ENCODE measurements at regions not wholly inside any gene's neighbourhood (a gene's known extent, or its start where the extent isn't known, plus 50 kb on each side); places are given as distances from the start of the nearest gene placed in this dataset.

DNA sequence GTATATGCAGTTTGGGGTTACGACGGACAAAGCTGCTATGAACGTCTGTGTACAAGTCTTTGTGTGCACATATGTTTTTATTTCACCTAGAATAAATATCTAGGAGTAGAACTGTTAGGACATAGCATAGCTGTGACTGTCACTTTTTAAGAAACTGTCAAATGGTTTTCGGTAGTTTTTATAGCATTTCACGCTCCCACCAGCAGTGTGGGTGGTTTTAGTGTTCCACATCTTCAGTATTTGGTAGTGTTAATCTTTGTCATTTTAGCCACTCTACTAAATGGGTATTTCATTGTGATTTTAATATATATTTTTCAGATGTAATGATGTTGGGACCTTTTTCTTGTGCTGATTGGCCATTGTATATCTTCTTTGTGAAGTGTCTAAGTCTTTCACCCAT, 109.1 kb upstream of the BCAT1 start:
- in situ Hi-C loops (cut with HindIII; ENCODE audit: low sequenced_read_pairs): no loop called here
- DNase-seq (ENCODE audit: low spot score): no peak

DNA sequence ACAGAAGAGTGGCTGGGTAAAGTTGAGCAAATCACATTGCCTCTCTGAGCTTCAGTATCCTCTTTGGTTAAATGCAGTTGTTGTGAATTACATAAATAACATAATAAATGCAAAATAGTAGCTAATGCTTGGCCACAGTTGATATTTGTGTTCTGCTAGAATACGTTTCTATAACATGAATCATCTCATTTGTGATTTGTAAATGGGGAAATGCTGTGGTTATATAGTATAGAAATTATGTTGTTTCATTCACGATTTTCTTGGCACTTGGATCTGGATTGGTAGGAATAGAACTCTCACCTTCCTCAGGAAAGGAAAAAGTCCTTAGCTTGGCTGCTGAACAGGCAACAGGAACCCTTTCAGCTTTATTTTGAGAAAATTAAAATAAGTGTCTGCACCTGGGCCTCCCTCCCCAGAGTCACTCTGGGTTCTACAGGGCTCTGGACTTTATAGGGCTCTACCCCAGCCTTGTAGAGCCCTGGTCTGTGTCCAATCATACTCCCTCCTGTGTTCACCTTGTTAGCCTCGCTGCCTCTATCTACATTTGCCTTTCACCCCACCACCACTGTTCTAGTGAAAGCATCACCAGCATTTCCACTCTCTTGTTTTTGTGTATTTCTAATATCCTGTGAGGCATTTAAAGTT, 107.7 kb upstream of the BCAT1 start:
- in situ Hi-C loops (cut with HindIII; ENCODE audit: low sequenced_read_pairs): no loop called here
- DNase-seq (ENCODE audit: low spot score): no peak

DNA sequence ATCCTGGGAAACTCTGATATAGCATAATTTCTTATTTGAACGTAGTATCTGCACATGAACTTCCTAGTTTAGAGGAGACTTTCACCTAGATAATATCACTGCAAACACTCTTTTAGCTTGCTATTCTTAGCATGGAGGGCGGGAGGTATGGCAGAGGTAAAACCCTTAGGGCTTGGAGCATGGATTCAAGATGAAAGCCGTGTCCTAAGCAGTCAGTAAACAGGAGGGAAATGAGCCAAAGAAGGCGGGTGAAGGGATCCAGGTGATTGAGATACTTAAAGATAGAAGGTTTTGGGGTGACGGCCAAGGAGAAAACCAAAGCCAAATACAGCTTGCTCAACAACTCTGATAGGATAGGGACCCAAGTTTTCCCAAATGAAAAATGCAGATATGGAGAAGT, 107.1 kb upstream of the BCAT1 start:
- in situ Hi-C loops (cut with HindIII; ENCODE audit: low sequenced_read_pairs): no loop called here
- DNase-seq (ENCODE audit: low spot score): no peak

DNA sequence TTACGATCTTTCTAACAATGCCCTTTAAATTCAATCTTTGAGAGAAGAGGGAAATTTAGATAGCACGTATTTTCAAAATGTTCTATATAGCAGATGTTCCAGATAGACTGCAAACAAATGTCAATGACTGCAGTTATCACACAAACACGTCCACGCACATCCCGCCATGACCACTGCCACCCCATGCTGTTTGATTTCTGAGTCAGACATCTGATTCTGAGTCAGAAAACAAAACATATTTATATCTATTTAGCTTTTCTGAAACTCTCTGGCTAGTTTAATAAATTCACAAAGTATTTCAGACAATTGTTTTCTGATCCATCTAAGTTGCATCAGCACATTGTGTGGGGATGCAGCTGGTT, 105.9 kb upstream of the BCAT1 start:
- DNase-seq (ENCODE audit: low spot score): no peak
- in situ Hi-C loops (cut with HindIII; ENCODE audit: low sequenced_read_pairs): no loop called here

DNA sequence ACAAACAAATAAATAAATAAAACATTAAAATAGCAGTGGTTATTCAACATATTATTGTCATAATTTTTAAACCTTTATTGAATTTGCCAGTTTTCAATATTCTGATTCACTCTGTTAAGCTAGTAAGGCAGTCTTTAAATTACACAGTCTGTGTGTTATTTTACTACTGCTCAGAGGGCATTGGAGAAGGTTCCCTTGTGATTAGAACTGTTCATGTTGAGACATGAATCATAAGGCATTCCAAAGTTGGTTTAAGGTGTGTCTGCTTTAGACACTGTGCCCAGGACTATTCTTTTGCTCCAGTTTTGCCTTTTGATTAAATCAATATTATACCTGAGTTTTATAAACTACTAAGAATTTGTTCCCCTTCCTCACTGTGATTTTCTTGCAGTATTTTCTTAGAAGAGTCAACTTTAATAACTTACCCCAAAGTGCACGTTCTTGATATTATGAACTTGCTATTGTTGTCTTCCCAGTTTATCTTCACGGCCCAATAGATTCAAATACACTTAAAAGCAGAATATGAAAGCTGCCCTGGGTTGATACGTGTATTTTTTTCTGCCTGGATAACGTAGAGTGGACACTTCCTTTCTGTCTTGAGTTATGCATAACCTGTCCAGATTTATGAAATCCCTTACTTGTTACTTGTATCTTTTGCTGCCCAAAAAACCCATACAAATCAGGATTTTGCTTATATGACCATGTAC, 105.3 kb upstream of the BCAT1 start:
- in situ Hi-C loops (cut with HindIII; ENCODE audit: low sequenced_read_pairs): no loop called here
- DNase-seq (ENCODE audit: low spot score): no peak

DNA sequence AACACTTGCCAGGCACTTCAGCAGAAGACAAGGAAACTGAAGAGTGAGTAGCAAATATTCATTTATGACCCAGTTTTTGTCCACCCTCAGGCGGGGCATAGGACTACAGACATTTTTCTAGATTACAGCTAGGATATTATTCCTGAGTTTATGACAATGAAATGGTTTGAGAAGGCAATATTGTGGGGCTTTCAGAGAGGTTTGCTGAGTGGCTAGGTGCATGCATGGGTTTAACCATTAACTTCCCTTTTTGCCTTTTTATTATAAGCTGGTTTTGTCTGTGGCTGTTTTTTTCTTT, 104.0 kb upstream of the BCAT1 start:
- in situ Hi-C loops (cut with HindIII; ENCODE audit: low sequenced_read_pairs): no loop called here
- no peak for DNase-seq (ENCODE audit: low spot score)

DNA sequence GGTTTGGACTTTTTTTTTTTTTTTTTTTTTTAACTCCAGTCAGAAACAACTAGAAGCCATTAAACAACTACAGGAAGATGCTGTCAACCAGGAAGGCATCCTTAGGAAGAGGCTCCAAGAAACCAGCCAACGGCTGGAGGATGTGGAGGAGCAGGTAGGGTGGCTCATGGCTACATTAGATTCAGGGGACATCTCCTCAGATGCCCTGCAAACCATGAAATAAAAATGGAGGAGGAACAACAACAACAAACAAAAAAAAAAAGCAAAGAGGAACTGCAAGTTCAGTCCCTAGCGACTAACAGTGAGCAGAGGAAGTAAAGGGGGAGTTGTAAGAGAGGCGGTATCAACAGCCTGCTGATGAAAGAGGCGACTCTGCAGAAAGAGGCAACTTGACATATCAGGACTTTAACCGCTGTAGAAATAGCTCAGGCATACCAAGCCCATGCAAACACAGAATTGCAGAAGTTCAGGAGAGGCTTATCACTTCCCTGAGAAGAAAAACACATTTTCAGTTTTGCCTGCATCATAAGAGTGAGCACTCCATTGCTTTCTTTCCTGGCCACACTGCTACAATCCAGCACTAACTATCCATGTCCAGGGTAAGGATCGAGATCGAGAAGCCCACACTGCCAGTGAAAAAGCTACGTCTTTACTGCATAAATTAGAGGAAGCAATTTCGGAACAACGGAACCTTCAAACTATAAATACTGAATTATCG, 103.5 kb upstream of the BCAT1 start:
- DNase-seq (ENCODE audit: low spot score): no peak
- in situ Hi-C loops (cut with HindIII; ENCODE audit: low sequenced_read_pairs): no loop called here

DNA sequence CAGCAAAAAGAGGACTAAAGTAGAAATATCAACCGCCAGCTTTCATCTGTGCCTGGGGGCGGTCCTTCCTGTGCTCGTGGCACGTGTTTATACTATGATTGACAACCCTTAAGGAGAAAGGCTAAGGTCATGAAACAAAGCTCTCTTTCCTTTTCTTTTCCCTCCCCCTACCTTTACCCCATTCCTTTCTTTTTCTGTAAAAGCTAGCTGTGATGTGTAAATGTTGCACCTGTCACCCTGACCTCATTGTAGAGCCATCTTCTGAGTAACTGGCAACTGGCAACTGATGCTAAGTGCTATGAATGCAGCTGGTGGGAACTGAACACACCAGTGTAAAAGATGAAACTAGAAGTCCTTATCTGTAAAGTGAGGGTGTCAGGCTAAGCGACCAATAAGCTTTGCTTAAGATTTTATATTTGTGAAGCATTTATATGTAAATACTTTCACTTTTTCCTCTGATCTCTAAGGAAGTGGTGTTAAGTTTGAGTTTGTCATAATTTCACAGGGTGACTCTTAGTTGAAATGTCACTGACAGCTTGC, 102.8 kb upstream of the BCAT1 start:
- in situ Hi-C loops (cut with HindIII; ENCODE audit: low sequenced_read_pairs): no loop called here
- DNase-seq (ENCODE audit: low spot score): no peak

DNA sequence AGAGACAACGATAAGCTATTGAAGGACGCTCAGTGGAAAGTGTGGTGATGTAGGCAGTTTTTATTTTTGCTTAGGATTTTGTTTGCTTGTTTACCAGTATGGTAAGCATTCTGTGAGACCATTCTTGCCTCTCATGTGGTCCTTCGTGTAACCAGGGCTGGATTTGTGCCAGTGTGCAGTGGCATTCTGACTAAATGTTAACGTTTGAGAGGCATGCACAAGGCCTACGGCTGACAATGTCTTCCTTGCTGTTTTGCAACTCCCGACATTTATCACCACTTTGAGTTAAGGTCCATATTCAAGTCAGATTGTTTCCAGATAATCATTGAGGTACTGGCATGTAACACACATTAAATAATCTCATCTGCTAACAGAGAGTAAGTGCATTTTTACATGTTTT, 102.3 kb upstream of the BCAT1 start:
- no peak for DNase-seq (ENCODE audit: low spot score)
- in situ Hi-C loops (cut with HindIII; ENCODE audit: low sequenced_read_pairs): no loop called here

DNA sequence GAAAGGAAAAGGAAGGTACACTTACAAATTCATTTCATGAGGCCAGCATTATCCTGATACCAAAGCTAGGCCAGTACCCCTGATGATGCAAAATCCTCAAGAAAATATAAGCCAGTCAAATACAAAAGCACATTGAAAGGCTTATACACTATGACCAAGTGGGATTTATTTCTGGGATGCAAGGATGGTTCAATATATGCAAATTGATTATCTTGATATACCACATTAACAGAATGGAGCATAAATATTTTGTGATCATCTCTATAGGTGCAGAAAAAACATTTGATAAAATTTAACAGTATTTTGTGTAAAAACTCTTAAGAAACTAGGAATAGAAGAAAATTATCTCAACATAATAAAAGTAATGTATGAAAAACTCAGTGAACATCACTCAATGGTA, 97.0 kb upstream of the BCAT1 start:
- DNase-seq (ENCODE audit: low spot score): no peak

DNA sequence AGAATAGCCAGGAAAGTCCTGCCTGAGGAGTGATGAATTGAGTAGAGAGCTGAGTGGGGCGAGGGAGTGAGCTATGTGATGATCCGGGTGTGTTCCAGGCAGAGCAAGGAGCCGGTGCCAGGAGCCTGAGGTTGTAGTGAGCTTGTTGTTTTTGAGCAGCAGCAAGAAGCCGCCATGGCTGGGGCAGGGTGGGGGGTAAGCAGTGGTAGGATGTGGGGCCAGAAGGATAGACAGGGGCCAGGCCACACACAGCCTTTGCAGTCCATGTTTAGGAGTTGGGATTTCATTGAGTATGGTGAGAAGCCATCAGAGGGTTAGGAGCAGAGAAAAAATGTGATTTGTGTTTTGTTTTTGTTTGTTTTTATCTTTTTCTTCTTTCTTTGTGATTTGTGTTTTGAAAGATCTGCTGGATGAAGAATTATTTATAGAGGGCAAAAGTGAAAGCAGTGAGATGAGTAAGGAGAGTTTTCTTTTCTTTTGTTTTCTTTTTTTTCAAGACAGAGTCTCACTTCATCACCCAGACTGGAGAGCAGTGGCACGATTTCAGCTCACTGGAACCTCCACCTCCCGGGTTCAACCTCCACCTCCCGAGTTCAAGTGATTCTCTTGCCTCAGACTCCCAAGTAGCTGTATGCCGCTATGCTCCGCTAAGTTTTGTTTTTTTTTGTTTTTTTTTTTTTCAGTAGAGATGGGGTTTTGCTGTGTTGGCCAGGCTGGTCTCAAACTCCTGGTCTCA, 92.3 kb upstream of the BCAT1 start:
- in situ Hi-C loops (cut with HindIII; ENCODE audit: low sequenced_read_pairs): no loop called here
- no peak for DNase-seq (ENCODE audit: low spot score)

More for the DNA sequence above, 97.0 kb upstream of the BCAT1 start:
- in situ Hi-C loops (cut with HindIII; ENCODE audit: low sequenced_read_pairs): no loop called here

DNA sequence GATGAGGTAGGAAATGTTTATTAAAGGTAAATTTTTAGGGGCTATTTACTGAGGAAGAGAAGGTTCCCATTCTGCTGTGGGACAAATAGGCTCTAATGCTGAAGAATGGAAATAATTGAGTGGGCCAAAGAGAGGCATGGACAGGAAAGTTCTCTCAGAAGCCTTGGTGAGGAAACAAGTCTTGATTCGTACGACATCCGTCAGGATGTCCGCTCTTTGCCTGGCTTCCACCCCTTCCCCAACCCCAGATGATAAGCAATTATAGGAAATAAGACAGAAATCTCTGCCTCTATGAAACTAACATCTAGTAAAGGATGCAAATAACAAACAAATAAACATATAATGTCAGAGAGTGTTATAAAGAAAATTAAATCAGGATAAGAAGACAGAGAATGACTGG, 91.7 kb upstream of the BCAT1 start:
- in situ Hi-C loops (cut with HindIII; ENCODE audit: low sequenced_read_pairs): no loop called here
- DNase-seq (ENCODE audit: low spot score): no peak

DNA sequence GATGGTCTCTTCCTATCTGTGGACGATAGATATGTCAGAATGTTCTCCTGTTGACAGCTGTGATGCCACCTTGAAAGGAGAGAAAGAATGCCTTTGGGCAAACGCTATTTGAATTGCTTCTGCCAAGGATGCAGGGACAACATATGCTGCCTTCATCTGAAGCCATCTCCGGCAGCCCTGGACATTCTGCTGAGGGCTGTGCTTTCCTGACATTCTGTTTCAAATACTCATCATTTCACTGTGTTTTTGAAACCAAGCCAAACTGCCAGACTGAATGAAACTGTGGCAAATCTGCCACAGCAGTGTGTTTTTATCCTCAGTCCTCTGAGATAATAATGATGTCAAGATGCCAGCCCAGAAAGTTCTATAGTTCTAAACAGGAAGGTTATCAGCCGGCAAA, 85.8 kb upstream of the BCAT1 start:
- in situ Hi-C loops (cut with HindIII; ENCODE audit: low sequenced_read_pairs): no loop called here
- peak; percentile 99 for DNase-seq (ENCODE audit: low spot score)

DNA sequence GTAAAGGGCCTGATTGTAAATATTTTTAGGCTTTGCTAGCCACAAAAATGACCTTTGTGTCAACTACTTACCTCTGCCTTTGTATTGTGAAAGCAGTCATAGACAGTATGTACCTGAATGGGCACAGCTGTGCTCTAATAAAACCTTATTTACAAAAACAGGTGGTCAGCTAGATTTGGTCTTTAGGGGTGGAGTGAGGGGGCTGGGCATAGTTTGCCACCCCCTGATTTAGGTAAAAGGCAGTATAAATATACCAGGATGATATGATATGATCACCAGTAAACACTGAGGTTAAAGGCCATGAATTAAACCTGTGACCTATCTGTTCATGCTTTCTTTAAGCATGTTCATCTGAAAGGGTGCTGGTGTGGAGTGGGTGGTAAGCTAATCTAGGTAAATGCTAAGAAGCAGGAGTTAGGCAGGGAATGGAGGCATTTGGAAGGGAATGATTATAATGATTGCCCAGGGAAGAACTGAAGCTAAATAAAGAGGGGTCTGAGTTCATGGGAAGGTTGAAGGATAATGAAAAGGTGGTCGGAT, 77.1 kb upstream of the BCAT1 start:
- DNase-seq (ENCODE audit: low spot score): no peak
- in situ Hi-C loops (cut with HindIII; ENCODE audit: low sequenced_read_pairs): no loop called here

DNA sequence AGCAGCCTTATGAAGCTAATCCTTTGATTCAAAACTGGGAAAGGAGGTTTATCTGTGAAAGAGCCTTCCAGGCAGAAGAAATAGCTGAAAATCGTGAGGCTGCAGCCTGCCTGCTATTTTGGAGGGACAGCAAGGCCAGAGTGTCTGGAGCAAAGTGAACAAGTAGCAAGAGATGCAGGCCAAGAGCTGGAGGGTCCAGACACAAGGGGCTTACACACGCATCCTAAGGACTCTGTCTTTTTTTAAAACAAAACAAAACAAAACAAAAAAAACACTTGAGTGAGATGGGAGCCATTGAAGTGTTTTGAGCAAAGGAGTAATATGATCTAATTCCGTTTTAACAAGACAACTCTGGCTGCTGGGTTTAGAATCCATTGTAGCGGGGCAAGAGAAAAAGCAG, 76.4 kb upstream of the BCAT1 start:
- in situ Hi-C loops (cut with HindIII; ENCODE audit: low sequenced_read_pairs): no loop called here
- no peak for DNase-seq (ENCODE audit: low spot score)

DNA sequence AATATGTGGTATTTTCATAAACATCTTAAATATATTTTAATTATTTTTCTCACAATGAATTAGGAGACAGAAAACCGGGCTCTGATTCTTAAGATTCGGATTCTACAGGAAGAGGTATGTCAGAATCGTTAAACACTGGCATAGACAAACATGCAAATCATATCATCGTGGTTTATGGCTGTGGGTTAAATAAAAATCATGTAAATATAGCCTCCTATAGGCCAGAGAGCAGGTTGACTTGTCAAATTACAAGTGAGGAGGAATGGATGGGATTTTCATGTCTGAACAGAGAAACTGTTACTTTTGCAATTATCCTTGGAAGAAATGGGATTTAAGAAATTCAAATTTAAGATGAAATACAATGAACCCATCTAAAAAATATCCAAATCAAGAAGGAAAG, 74.9 kb upstream of the BCAT1 start:
- DNase-seq (ENCODE audit: low spot score): no peak
- in situ Hi-C loops (cut with HindIII; ENCODE audit: low sequenced_read_pairs): no loop called here

DNA sequence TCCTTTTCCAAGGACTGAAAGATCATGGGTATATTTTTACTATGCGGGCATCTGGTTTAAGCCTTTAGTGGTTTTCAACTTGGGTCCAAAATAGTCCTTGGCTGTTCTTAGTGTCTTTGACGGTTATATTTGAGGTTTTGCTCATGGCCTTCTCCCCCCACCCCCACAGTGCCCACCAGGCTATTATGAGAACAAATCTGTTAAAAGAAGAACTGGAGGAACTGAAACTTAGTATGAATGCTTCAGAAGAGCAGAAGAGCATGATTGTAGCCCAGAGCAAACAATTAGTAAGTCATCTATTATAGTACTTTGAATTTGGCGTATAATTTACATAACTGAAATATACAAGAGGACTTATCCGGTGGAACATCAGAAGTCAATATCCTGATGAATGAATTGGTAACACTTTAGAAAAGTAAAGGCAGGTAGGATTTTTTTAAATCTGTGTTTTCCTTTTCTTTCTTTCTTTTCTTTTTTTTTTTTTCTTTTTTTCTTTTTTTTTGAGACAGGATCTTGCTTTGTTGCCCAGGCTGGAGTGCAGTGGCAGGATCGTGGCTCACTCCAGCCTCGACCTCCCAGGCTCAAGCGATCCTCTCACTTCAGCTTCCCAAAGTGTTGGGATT, 71.8 kb upstream of the BCAT1 start:
- no peak for DNase-seq (ENCODE audit: low spot score)

DNA sequence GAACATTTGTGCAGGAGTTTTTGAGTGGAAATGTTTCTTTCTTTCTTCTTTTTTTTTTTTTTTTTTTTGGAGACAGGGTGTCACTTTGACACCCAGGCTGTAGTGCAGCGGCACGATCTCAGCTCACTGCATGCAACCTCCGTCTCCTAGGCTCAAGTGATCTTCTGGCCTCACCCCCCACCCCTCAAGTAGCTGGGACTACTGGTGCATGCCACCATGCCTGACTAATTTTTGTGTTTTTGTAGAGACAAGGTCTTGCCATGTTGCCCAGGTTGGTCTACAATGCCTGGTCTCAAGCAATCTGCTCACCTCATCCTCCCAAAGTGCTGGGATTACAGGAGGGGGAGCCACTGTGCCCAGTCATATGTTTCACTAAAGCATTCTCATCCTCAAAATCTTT, 69.2 kb upstream of the BCAT1 start:
- DNase-seq (ENCODE audit: low spot score): no peak
- in situ Hi-C loops (cut with HindIII; ENCODE audit: low sequenced_read_pairs): no loop called here

More for the DNA sequence above, 71.8 kb upstream of the BCAT1 start:
- in situ Hi-C loops (cut with HindIII; ENCODE audit: low sequenced_read_pairs): no loop called here

DNA sequence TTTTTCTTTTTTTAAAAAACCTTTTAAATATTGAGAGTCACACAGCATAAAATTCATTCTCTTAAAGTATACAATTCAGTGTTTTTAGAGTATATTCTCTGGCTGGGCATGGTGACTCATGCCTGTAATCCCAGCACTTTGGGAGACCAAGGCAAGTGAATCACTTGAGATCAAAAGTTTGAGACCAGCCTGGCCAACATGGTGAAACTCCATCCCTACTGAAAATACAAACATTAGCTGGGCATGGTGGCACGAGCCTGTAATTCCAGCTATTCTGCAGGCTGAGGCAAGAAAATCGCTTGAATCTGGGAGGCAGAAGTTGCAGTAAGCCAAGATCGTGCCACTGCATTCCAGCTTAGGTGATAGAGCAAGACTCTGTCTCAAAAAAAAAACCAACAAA, 68.4 kb upstream of the BCAT1 start:
- in situ Hi-C loops (cut with HindIII; ENCODE audit: low sequenced_read_pairs): no loop called here
- DNase-seq (ENCODE audit: low spot score): no peak

Data from G401 (cell line).